Neuronal stem cell (in vitro differentiated cells): ENCODE measurements at regions not wholly inside any gene's neighbourhood (a gene's known extent, or its start where the extent isn't known, plus 50 kb on each side); places are given as distances from the start of the nearest gene placed in this dataset.
A peak's percentile ranks its signal among the peaks of the same experiment; 100 is the strongest.

ENCODE experiments used
- DNase-seq: peaks from one replicate; pipeline ENCODE4 v3.0.0-alpha.2; 2013; ENCODE audit warnings: low spot score
- H2AFZ ChIP-seq: one replicate; pipeline ENCODE4 v1.6.1; 2013; ENCODE audit warnings: mild to moderate bottlenecking, low read length, inconsistent platforms
- H2AK5ac ChIP-seq: 2 replicates; pipeline ENCODE4 v1.6.1; 2013; ENCODE audit warnings: low read depth, mild to moderate bottlenecking, inconsistent platforms, low read length, moderate library complexity, mixed read lengths
- H2BK120ac ChIP-seq: 2 replicates; pipeline ENCODE4 v1.6.1; 2013; ENCODE audit warnings: low read depth, mild to moderate bottlenecking, inconsistent platforms, low read length, moderate library complexity, mixed read lengths
- H2BK12ac ChIP-seq: one replicate; pipeline ENCODE4 v1.6.1; 2013; ENCODE audit warnings: low read length, inconsistent platforms
- H2BK15ac ChIP-seq: 2 replicates; pipeline ENCODE4 v1.6.1; 2013; ENCODE audit warnings: mild to moderate bottlenecking, low read length, inconsistent platforms, mixed read lengths
- H2BK5ac ChIP-seq: one replicate; pipeline ENCODE4 v1.6.1; 2013; ENCODE audit warnings: inconsistent platforms, mild to moderate bottlenecking, low read length, moderate library complexity
- H3K14ac ChIP-seq: one replicate; pipeline ENCODE4 v1.6.1; 2013; ENCODE audit warnings: low read length, inconsistent platforms
- H3K18ac ChIP-seq: 2 replicates; pipeline ENCODE4 v1.6.1; 2013; ENCODE audit warnings: low read length, inconsistent platforms
- H3K23ac ChIP-seq: 2 replicates; pipeline ENCODE4 v1.6.1; 2013; ENCODE audit warnings: low read depth, mild to moderate bottlenecking, mixed read lengths, low read length, inconsistent platforms; ENCODE audit not compliant: poor library complexity
- H3K27ac ChIP-seq: replicated peaks from 3 replicates; pipeline ENCODE4 v1.5.1; 2013; ENCODE audit warnings: low read length, inconsistent platforms
- H3K27me3 ChIP-seq, 3 experiments: 2 replicates each; pipeline ENCODE4 v1.6.1; 2013; ENCODE audit warnings: low read length in 3 of 3, mild to moderate bottlenecking in 2 of 3, inconsistent platforms in 1 of 3, low read depth in 1 of 3, mixed read lengths in 1 of 3, moderate library complexity in 1 of 3; ENCODE audit not compliant: control insufficient read depth in 3 of 3, insufficient read depth in 3 of 3
- H3K36me3 ChIP-seq, 2 donors: replicated peaks in 1 of 2; 2 replicates each; pipeline ENCODE4 v1.6.1; 2013; ENCODE audit warnings: low read length in 2 of 2; ENCODE audit not compliant: control insufficient read depth in 2 of 2, insufficient read depth in 2 of 2
- H3K4ac ChIP-seq: 2 replicates; pipeline ENCODE4 v1.6.1; 2013; ENCODE audit warnings: inconsistent platforms, mild to moderate bottlenecking, low read length, moderate library complexity
- H3K4me1 ChIP-seq, 2 donors: 1 replicate in 1 of 2; 2 replicates in 1 of 2; pipeline ENCODE4 v1.6.1; 2013; ENCODE audit warnings: low read length in 2 of 2, low read depth in 1 of 2; ENCODE audit not compliant: control insufficient read depth in 2 of 2, insufficient read depth in 1 of 2
- H3K4me2 ChIP-seq: one replicate; pipeline ENCODE4 v1.6.1; 2013; ENCODE audit warnings: mild to moderate bottlenecking, low read length, inconsistent platforms; ENCODE audit not compliant: insufficient read depth, poor library complexity, severe bottlenecking
- H3K4me3 ChIP-seq, 2 donors: 2 replicates each; pipeline ENCODE4 v1.5.1; 2013; ENCODE audit warnings: low read length in 2 of 2, mild to moderate bottlenecking in 2 of 2, inconsistent platforms in 1 of 2, moderate library complexity in 1 of 2
- H3K79me1 ChIP-seq: one replicate; pipeline ENCODE4 v1.6.1; 2013; ENCODE audit warnings: low read depth, mild to moderate bottlenecking, inconsistent platforms, low read length, moderate library complexity
- H3K9ac ChIP-seq: one replicate; pipeline ENCODE4 v1.6.1; 2013; ENCODE audit warnings: mild to moderate bottlenecking, low read depth, low read length, inconsistent platforms; ENCODE audit not compliant: poor library complexity
- H3K9me3 ChIP-seq, 2 donors: replicated peaks in 1 of 2; 2 replicates each; pipeline versions ENCODE3 to v1.6.1; 2013; ENCODE audit warnings: low read length in 2 of 2, mild to moderate bottlenecking in 2 of 2, inconsistent platforms in 1 of 2, low read depth in 1 of 2, mixed read lengths in 1 of 2, moderate library complexity in 1 of 2; ENCODE audit not compliant: control insufficient read depth in 2 of 2, insufficient read depth in 1 of 2
- H4K8ac ChIP-seq: one replicate; pipeline ENCODE4 v1.6.1; 2013; ENCODE audit warnings: low read depth, mild to moderate bottlenecking, inconsistent platforms, low read length, moderate library complexity
- H4K91ac ChIP-seq: one replicate; pipeline ENCODE4 v1.6.1; 2013; ENCODE audit warnings: low read length, low read depth, mild to moderate bottlenecking, inconsistent platforms; ENCODE audit not compliant: poor library complexity
- WGBS, 2 donors: extraction: QIAGEN DNeasy Blood & Tissue Kit; methylation state at CpG; one replicate each; pipeline ENCODE4 v1.1.7; 2013; ENCODE audit warnings: missing lambda C conversion rate in 2 of 2, mixed read lengths in 1 of 2; ENCODE audit not compliant: insufficient read length in 2 of 2, insufficient replicate concordance in 1 of 2; ENCODE audit errors: extremely low coverage in 2 of 2; 5-methylcytosine and 5-hydroxymethylcytosine counted together

DNA sequence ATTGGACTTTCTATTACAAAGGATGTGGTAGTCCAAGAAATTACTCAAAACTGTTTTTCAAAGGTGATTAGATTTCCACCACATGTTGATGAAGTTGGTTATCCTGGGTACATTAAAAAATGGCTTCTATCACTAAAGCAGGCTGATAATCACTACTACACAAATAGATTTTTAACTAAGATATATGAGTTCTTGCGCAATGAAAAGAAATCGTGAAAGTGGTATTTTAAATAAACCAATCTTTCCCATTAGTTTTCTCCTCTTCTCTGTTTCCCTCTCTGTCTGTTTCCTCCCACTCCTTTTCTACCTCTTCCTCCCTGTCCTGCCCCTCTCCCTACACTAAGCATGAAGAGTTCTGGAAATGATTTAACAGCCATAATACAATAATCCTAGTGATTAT, 487.9 kb upstream of the CITED2 start:
- no peak overlapping the region for H3K4me3 ChIP-seq
- H3K4ac ChIP-seq: no peak overlapping the region
- no peak overlapping the region for H3K4me2 ChIP-seq
- no peaks in the 10 kb centered on the region for H3K4me1 ChIP-seq
- H2BK5ac ChIP-seq: no peak overlapping the region
- no CpG with 5 or more reads among the region's 2 CpGs for WGBS, 2 donors
- H2BK120ac ChIP-seq: no peak overlapping the region
- DNase-seq: no peak
- H3K9me3 ChIP-seq: peaks cover 0 to 3% of the 10 kb centered on the region in 2 donors
- H4K8ac ChIP-seq: no peak overlapping the region
- no peak overlapping the region for H2BK12ac ChIP-seq
- H2BK15ac ChIP-seq: no peak overlapping the region
- no peak overlapping the region for H3K23ac ChIP-seq
- H3K27me3 ChIP-seq: no peaks in the 10 kb centered on the region
- no peak overlapping the region for H3K9ac ChIP-seq
- no peak overlapping the region for H3K27ac ChIP-seq
- H3K36me3 ChIP-seq: no peaks in the 10 kb centered on the region
- H2AFZ ChIP-seq: no peak overlapping the region
- H3K79me1 ChIP-seq: no peaks in the 10 kb centered on the region
- no peak overlapping the region for H3K14ac ChIP-seq
- H2AK5ac ChIP-seq: no peak overlapping the region
- no peak overlapping the region for H4K91ac ChIP-seq
- no peak overlapping the region for H3K18ac ChIP-seq

DNA sequence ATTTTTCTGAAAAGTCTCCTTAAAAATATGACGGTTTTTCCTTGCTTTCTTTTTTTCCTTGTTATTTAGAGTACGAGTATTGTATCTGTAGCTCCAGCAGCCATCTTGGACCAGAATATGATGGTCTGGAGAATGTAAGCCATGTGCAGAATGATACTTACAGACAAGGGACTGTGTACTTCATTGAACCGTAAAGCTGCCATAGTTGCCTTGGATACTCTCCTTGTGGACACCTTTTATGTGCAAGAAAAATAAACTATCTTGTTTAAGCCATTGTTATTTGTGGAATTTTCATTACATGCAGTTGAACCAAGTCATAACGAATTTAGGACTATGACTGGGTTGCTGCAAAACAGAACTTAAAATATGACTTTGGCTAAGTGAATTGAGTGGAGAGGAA, 485.8 kb upstream of the CITED2 start:
- Histone ChIP-seq H3K18ac (no peak overlapping the region), H4K8ac (no peak overlapping the region), H3K9ac (no peak overlapping the region), H3K27me3 (no peaks in the 10 kb centered on the region), H2BK5ac (no peak overlapping the region), H3K14ac (no peak overlapping the region), H3K36me3 (no peaks in the 10 kb centered on the region), H2BK15ac (no peak overlapping the region), H3K4me2 (no peak overlapping the region), H2AK5ac (no peak overlapping the region), H4K91ac (no peak overlapping the region), H3K9me3 (peaks cover 0 to under 1% of the 10 kb centered on the region in 2 donors), H3K4me3 (no peak overlapping the region), H2BK12ac (no peak overlapping the region), H3K4ac (no peak overlapping the region), H3K79me1 (no peaks in the 10 kb centered on the region), H2AFZ (peak overlapping the region; percentile 60), H2BK120ac (no peak overlapping the region), H3K27ac (no peak overlapping the region), H3K4me1 (peaks cover 0 to 15% of the 10 kb centered on the region in 2 donors), H3K23ac (no peak overlapping the region)
- no peak for DNase-seq
- WGBS, 2 donors: no CpG with 5 or more reads among the region's 4 CpGs

DNA sequence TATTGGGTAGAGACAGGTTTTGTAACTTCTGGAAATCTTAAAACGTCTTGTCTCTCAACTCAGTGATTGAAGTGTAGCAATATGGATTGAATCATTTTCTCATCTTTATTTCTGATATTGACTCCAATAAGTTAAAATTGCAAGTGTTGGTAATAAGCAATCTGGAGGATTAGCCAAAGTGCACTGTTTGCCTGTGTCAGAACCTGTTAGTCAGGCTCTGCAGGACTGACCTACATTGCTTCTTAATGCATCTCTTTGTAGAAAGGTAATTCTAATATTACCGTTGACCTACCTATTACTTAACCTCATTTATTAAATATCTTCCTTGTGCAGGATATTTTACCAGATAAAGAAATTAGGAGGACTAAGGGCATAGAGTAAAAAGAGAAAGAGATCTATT, 484.0 kb upstream of the CITED2 start:
- Histone ChIP-seq H3K27ac (no peak overlapping the region), H3K14ac (no peak overlapping the region), H3K23ac (no peak overlapping the region), H2AK5ac (no peak overlapping the region), H4K8ac (no peak overlapping the region), H3K4ac (no peak overlapping the region), H3K4me1 (peaks cover 0 to 20% of the 10 kb centered on the region in 2 donors), H3K27me3 (no peaks in the 10 kb centered on the region), H2BK120ac (no peak overlapping the region), H4K91ac (no peak overlapping the region), H2BK5ac (no peak overlapping the region), H2BK12ac (no peak overlapping the region), H3K36me3 (no peaks in the 10 kb centered on the region), H2BK15ac (no peak overlapping the region), H3K79me1 (no peaks in the 10 kb centered on the region), H3K9me3 (no peaks in the 10 kb centered on the region), H3K9ac (no peak overlapping the region), H3K18ac (no peak overlapping the region), H3K4me2 (no peak overlapping the region), H2AFZ (no peak overlapping the region), H3K4me3 (no peak overlapping the region)
- DNase-seq: no peak
- WGBS, 2 donors: no CpG with 5 or more reads among the region's 2 CpGs

DNA sequence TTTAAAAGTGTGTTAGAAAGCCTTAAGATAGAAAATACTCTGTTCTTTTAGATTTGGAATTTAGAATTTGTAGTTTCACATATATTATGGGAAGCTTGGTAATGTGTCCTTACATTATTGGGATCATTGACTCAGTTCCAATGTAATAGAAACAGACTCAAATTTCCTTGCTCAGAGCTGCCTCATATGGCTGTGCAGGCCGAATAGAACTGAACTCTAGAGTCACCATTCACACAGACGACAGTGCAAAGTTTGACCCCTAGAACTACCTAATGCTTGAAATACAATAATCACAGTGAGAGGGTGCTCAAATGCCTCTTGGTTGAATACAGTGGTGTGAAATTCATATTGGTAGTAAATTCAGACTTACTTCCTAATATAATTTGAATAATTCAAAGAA, 482.7 kb upstream of the CITED2 start:
- H3K23ac ChIP-seq: no peak overlapping the region
- no peaks in the 10 kb centered on the region for H3K27me3 ChIP-seq
- H3K4me3 ChIP-seq: no peak overlapping the region
- H2BK5ac ChIP-seq: no peak overlapping the region
- H3K18ac ChIP-seq: no peak overlapping the region
- DNase-seq: no peak
- H2BK120ac ChIP-seq: no peak overlapping the region
- H2BK15ac ChIP-seq: no peak overlapping the region
- no peak overlapping the region for H3K4me2 ChIP-seq
- H2AFZ ChIP-seq: no peak overlapping the region
- no peaks in the 10 kb centered on the region for H3K36me3 ChIP-seq
- H4K8ac ChIP-seq: no peak overlapping the region
- no peak overlapping the region for H3K14ac ChIP-seq
- H3K27ac ChIP-seq: no peak overlapping the region
- no peaks in the 10 kb centered on the region for H3K79me1 ChIP-seq
- no peak overlapping the region for H3K4ac ChIP-seq
- no peak overlapping the region for H4K91ac ChIP-seq
- H2BK12ac ChIP-seq: no peak overlapping the region
- no peak overlapping the region for H3K9ac ChIP-seq
- H2AK5ac ChIP-seq: no peak overlapping the region
- no CpG with 5 or more reads among the region's 2 CpGs for WGBS, 2 donors
- no peaks in the 10 kb centered on the region for H3K9me3 ChIP-seq
- H3K4me1 ChIP-seq: peaks cover 0 to 33% of the 10 kb centered on the region in 2 donors
